Activated CD8-positive, alpha-beta T cell treated with anti-CD3 and anti-CD28 coated beads for 36 hours (primary cell): ENCODE measurements at regions not wholly inside any gene's neighbourhood (a gene's known extent, or its start where the extent isn't known, plus 50 kb on each side); places are given as distances from the start of the nearest gene placed in this dataset.

Experiments used
- ATAC-seq: fragments of 200-7000 bp; cut with Tn5 transposase; one replicate; pipeline ENCODE4 v1.10.0; 2021; ENCODE audit warnings: mild to moderate bottlenecking, moderate library complexity
- CTCF ChIA-PET: fragments of 350-600 bp; sonication (Branson Sonifier 250); formaldehyde crosslinking; loops from one replicate; lab custom pipeline; 2021; ENCODE audit warnings: antibody characterized with exemption; lab: Charles Lee
- POLR2A ChIA-PET: fragments of 350-600 bp; sonication (Branson Sonifier 250); formaldehyde crosslinking; loops from one replicate; lab custom pipeline; 2021; ENCODE audit warnings: antibody characterized with exemption; lab: Charles Lee
- DNase-seq: peaks from one replicate; pipeline ENCODE4 v3.0.0-alpha.2; 2020
- H3K27ac Mint-ChIP-seq: one replicate; pipeline ENCODE4 v1.8.0; 2021; ENCODE audit warnings: mild to moderate bottlenecking, mixed read lengths
- H3K27me3 Mint-ChIP-seq: one replicate; pipeline ENCODE4 v1.8.0; 2021; ENCODE audit warnings: mixed read lengths
- H3K36me3 Mint-ChIP-seq: one replicate; pipeline ENCODE4 v1.8.0; 2021; ENCODE audit warnings: low read depth, mixed read lengths
- H3K4me1 Mint-ChIP-seq: one replicate; pipeline ENCODE4 v1.8.0; 2021; ENCODE audit warnings: low read depth, mixed read lengths
- H3K4me3 Mint-ChIP-seq: one replicate; pipeline ENCODE4 v1.8.0; 2021; ENCODE audit warnings: mild to moderate bottlenecking, moderate library complexity, mixed read lengths
- H3K9me3 Mint-ChIP-seq: one replicate; pipeline ENCODE4 v1.8.0; 2021; ENCODE audit warnings: mixed read lengths
- CTCF ChIP-seq: fragments of 200-600 bp; IDR thresholded peaks from one replicate; pipeline ENCODE4 v1.8.0; 2022; ENCODE audit warnings: antibody characterized with exemption, mild to moderate bottlenecking
- intact Hi-C: fragments of 100-400 bp; cut with micrococcal nuclease; formaldehyde crosslinking; loops from one replicate; pipeline ENCODE4 v1.10.0; 2022

GRCh38 chr1:55522982-55523381 is 307.8 kb upstream of the USP24 start:
- Mint-ChIP-seq H3K4me1 (no peaks in the 10 kb centered on the region), H3K27ac (no peak overlapping the region), H3K36me3 (no peaks in the 10 kb centered on the region), H3K9me3 (no peaks in the 10 kb centered on the region), H3K27me3 (peaks cover 3% of the 10 kb centered on the region), H3K4me3 (no peak overlapping the region)
- POLR2A ChIA-PET, result no interaction called here
- CTCF ChIA-PET, result interaction anchor here (1.3 kb wide), 1 partner anchor 11 kb away, joined by 3 read pairs; no protein-coding TSS in a partner anchor
- no peak for ATAC-seq
- no peak for DNase-seq
- intact Hi-C loops, result no loop called here
- TF ChIP-seq CTCF, result no peak

- Mint-ChIP-seq H3K9me3 (no peaks in the 10 kb centered on the region), H3K36me3 (no peaks in the 10 kb centered on the region), H3K27ac (no peak overlapping the region), H3K27me3 (peaks cover 7% of the 10 kb centered on the region), H3K4me1 (no peaks in the 10 kb centered on the region), H3K4me3 (no peak overlapping the region)
- DNase-seq (no peak), ATAC-seq (no peak)
- POLR2A ChIA-PET, result no interaction called here
- CTCF ChIA-PET, result interaction anchor here (1.3 kb wide), 1 partner anchor 10 kb away, joined by 3 read pairs; no protein-coding TSS in a partner anchor
- intact Hi-C loops, result no loop called here
- no peak for TF ChIP-seq CTCF
Measured at GRCh38 chr1:55522353-55522903, 307.3 kb upstream of the USP24 start.

- Mint-ChIP-seq H3K9me3 (no peaks in the 10 kb centered on the region), H3K4me1 (no peaks in the 10 kb centered on the region), H3K36me3 (no peaks in the 10 kb centered on the region), H3K27ac (no peak overlapping the region), H3K27me3 (peaks cover 4% of the 10 kb centered on the region), H3K4me3 (no peak overlapping the region)
- no peak for DNase-seq
- no peak for ATAC-seq
- no peak for TF ChIP-seq CTCF
- CTCF ChIA-PET, result no interaction called here
- POLR2A ChIA-PET, result no interaction called here
- intact Hi-C loops, result no loop called here
Measured at GRCh38 chr1:55520861-55521260, 305.7 kb upstream of the USP24 start.

GRCh38 chr1:55519937-55520683 is 304.9 kb upstream of the USP24 start:
- POLR2A ChIA-PET, result interaction anchor here (1.0 kb wide), 1 partner anchor 25 kb away, joined by 3 read pairs; no protein-coding TSS in a partner anchor
- no peak for TF ChIP-seq CTCF
- H3K4me1 Mint-ChIP-seq, result no peaks in the 10 kb centered on the region
- peaks cover 4% of the 10 kb centered on the region for H3K27me3 Mint-ChIP-seq
- CTCF ChIA-PET, result no interaction called here
- intact Hi-C loops, result no loop called here
- DNase-seq, result no peak
- H3K27ac Mint-ChIP-seq, result no peak overlapping the region
- no peaks in the 10 kb centered on the region for H3K36me3 Mint-ChIP-seq
- no peak for ATAC-seq
- no peaks in the 10 kb centered on the region for H3K9me3 Mint-ChIP-seq
- no peak overlapping the region for H3K4me3 Mint-ChIP-seq

GRCh38 chr1:55519276-55519675 is 304.1 kb upstream of the USP24 start:
- no peak for TF ChIP-seq CTCF
- no peak overlapping the region for H3K4me3 Mint-ChIP-seq
- intact Hi-C loops, result no loop called here
- H3K4me1 Mint-ChIP-seq, result no peaks in the 10 kb centered on the region
- H3K27me3 Mint-ChIP-seq, result peaks cover 4% of the 10 kb centered on the region
- H3K36me3 Mint-ChIP-seq, result no peaks in the 10 kb centered on the region
- no peaks in the 10 kb centered on the region for H3K9me3 Mint-ChIP-seq
- ATAC-seq, result no peak
- ChIA-PET CTCF (no interaction called here), POLR2A (no interaction called here)
- H3K27ac Mint-ChIP-seq, result no peak overlapping the region
- DNase-seq, result no peak
